SK-N-SH (cell line): ENCODE measurements at regions not wholly inside any gene's neighbourhood (a gene's known extent, or its start where the extent isn't known, plus 50 kb on each side); places are given as distances from the start of the nearest gene placed in this dataset.

Experiments
- CTCF ChIA-PET: fragments of 300-600, 350-600 bp; formaldehyde crosslinking; extraction: SDS; loops from one replicate; lab custom pipeline; 2021; lab: Yijun Ruan, JAX
- POLR2A ChIA-PET: fragments of 350-600 bp; sonication (Branson Sonifier 250); formaldehyde crosslinking; extraction: SDS; loops from one replicate; lab custom pipeline; 2020; ENCODE audit warnings: antibody characterized with exemption, inconsistent platforms; lab: Yijun Ruan, JAX
- DNase-seq: peaks from one replicate; pipeline ENCODE4 v3.0.0; 2012
- H2AFZ ChIP-seq: fragments of 200-600 bp; sonication (generic); 2 replicates; pipeline ENCODE4 v1.8.1; 2016; ENCODE audit warnings: antibody characterized with exemption, mild to moderate bottlenecking, low read depth
- H3F3A ChIP-seq: fragments of 200-600 bp; sonication (generic); replicated peaks from 2 replicates; pipeline ENCODE3; 2016; ENCODE audit warnings: antibody characterized with exemption, mild to moderate bottlenecking; ENCODE audit not compliant: insufficient read depth
- H3K27ac ChIP-seq, 2 experiments: fragments of 200-500 bp in 1 of 2; fragments of 200-600 bp in 1 of 2; sonication (Bioruptor generic) in 1 of 2; sonication (generic), shearing (Covaris generic) in 1 of 2; 2 replicates each; pipeline versions ENCODE4 v1.5.1 to v1.6.1; 2014 to 2016; ENCODE audit warnings: low read depth in 2 of 2, inconsistent platforms in 1 of 2, low read length in 1 of 2, mild to moderate bottlenecking in 1 of 2, mixed read lengths in 1 of 2
- H3K27me3 ChIP-seq: fragments of 200-600 bp; sonication (generic), shearing (Covaris generic); 2 replicates; pipeline ENCODE4 v1.6.1; 2016; ENCODE audit warnings: mixed run types; ENCODE audit not compliant: insufficient read depth
- H3K36me3 ChIP-seq, 2 experiments: fragments of 200-500 bp in 1 of 2; fragments of 200-600 bp in 1 of 2; sonication (Bioruptor generic) in 1 of 2; sonication (generic) in 1 of 2; replicated peaks in 1 of 2; 2 replicates each; pipeline versions ENCODE3 to v1.5.1; 2014 to 2016; ENCODE audit warnings: low read length in 1 of 2, mild to moderate bottlenecking in 1 of 2; ENCODE audit not compliant: insufficient read depth in 2 of 2, control insufficient read depth in 1 of 2
- H3K4me1 ChIP-seq, 2 experiments: fragments of 200-500 bp in 1 of 2; fragments of 200-600 bp in 1 of 2; sonication (Bioruptor generic) in 1 of 2; sonication (generic), shearing (Covaris generic) in 1 of 2; 2 replicates each; pipeline versions ENCODE4 v1.5.1 to v1.6.1; 2014 to 2016; ENCODE audit warnings: low read depth in 1 of 2, low read length in 1 of 2, mixed run types in 1 of 2; ENCODE audit not compliant: insufficient read depth in 2 of 2, control insufficient read depth in 1 of 2
- H3K4me2 ChIP-seq: fragments of 200-600 bp; sonication (generic), shearing (Covaris generic); 2 replicates; pipeline ENCODE4 v1.6.1; 2017; ENCODE audit warnings: mixed run types
- H3K4me3 ChIP-seq, 2 experiments: fragments of 200-500 bp in 1 of 2; fragments of 200-600 bp in 1 of 2; sonication (Bioruptor generic) in 1 of 2; sonication (generic), shearing (Covaris generic) in 1 of 2; 2 replicates each; pipeline versions ENCODE4 v1.5.1 to v1.8.1; 2014 to 2016; ENCODE audit warnings: low read depth in 2 of 2, inconsistent platforms in 1 of 2, low read length in 1 of 2, mild to moderate bottlenecking in 1 of 2, mixed read lengths in 1 of 2, moderate library complexity in 1 of 2
- H3K79me2 ChIP-seq: fragments of 200-600 bp; sonication (generic); 2 replicates; pipeline ENCODE4 v1.8.1; 2017; ENCODE audit warnings: mild to moderate bottlenecking; ENCODE audit not compliant: insufficient read depth
- H3K9ac ChIP-seq: fragments of 200-600 bp; sonication (generic); 2 replicates; pipeline ENCODE4 v1.6.1; 2017; ENCODE audit warnings: mixed run types
- H3K9me2 ChIP-seq: fragments of 200-600 bp; sonication (generic); 2 replicates; pipeline ENCODE4 v1.6.1; 2017; ENCODE audit warnings: mixed run types
- H3K9me3 ChIP-seq: fragments of 200-600 bp; sonication (generic); 2 replicates; pipeline ENCODE4 v1.6.1; 2017; ENCODE audit warnings: mixed run types, mild to moderate bottlenecking, moderate library complexity
- H4K20me1 ChIP-seq: fragments of 200-600 bp; sonication (generic); 2 replicates; pipeline ENCODE4 v1.6.1; 2017; ENCODE audit warnings: mild to moderate bottlenecking, mixed run types; ENCODE audit not compliant: insufficient read depth
- CHD2 ChIP-seq: fragments of 150-350 bp; IDR thresholded peaks from 2 replicates; pipeline ENCODE4 v1.6.1; 2018; ENCODE audit warnings: low read length; ENCODE audit not compliant: partially characterized antibody
- ELF1 ChIP-seq: IDR thresholded peaks from 2 replicates; pipeline ENCODE4 v1.4.0; 2012
- FOXJ3 ChIP-seq: sonication (generic); formaldehyde crosslinking; IDR thresholded peaks from 2 replicates; pipeline ENCODE4 v1.5.1; 2020; ENCODE audit warnings: mild to moderate bottlenecking, missing genetic modification reagents
- IRF3 ChIP-seq: fragments of 150-350 bp; IDR thresholded peaks from 2 replicates; pipeline ENCODE4 v1.6.1; 2016; ENCODE audit warnings: mild to moderate bottlenecking, low read depth, low read length
- MAX ChIP-seq: IDR thresholded peaks from 2 replicates; pipeline ENCODE4 v1.4.0; 2012; ENCODE audit warnings: low read depth
- MEF2A ChIP-seq: IDR thresholded peaks from 2 replicates; pipeline ENCODE4 v1.4.0; 2012; ENCODE audit warnings: low read depth, borderline replicate concordance
- NRF1 ChIP-seq: IDR thresholded peaks from 2 replicates; pipeline ENCODE4 v1.6.1; 2012; ENCODE audit warnings: low read depth, mild to moderate bottlenecking, low read length
- PBX3 ChIP-seq: IDR thresholded peaks from 2 replicates; pipeline ENCODE4; 2012
- REST ChIP-seq: IDR thresholded peaks from 2 replicates; pipeline ENCODE4 v1.6.1; 2012; ENCODE audit warnings: mild to moderate bottlenecking, low read depth, low read length, moderate library complexity
- TAF1 ChIP-seq: IDR thresholded peaks from 2 replicates; pipeline ENCODE4 v1.6.1; 2012; ENCODE audit warnings: low read depth, mild to moderate bottlenecking, low read length, moderate library complexity, borderline replicate concordance
- TCF12 ChIP-seq: IDR thresholded peaks from 2 replicates; pipeline ENCODE4 v1.4.0; 2012
- TEAD4 ChIP-seq: IDR thresholded peaks from 2 replicates; pipeline ENCODE4 v1.4.0; 2012; ENCODE audit warnings: mild to moderate bottlenecking, borderline replicate concordance; ENCODE audit not compliant: insufficient read depth
- USF1 ChIP-seq: IDR thresholded peaks from 2 replicates; pipeline ENCODE4 v1.4.0; 2012; ENCODE audit warnings: low read depth, borderline replicate concordance
- USF2 ChIP-seq: fragments of 150-350 bp; IDR thresholded peaks from 2 replicates; pipeline ENCODE4 v1.6.1; 2017; ENCODE audit warnings: antibody characterized with exemption, low read length, low read depth, borderline replicate concordance
- ZBTB33 ChIP-seq: IDR thresholded peaks from 2 replicates; pipeline ENCODE4 v1.4.0; 2012; ENCODE audit warnings: low read depth, borderline replicate concordance

- Histone ChIP-seq H3K79me2 (no peaks in the 10 kb centered on the region), H2AFZ (no peak overlapping the region), H3K27me3 (no peaks in the 10 kb centered on the region), H3K27ac (no peak overlapping the region), H3F3A (no peaks in the 10 kb centered on the region), H3K4me1 (no peaks in the 10 kb centered on the region), H3K9me2 (no peaks in the 10 kb centered on the region), H3K4me2 (no peak overlapping the region), H3K36me3 (no peaks in the 10 kb centered on the region), H3K9ac (no peak overlapping the region), H3K4me3 (no peak overlapping the region), H4K20me1 (no peaks in the 10 kb centered on the region), H3K9me3 (no peaks in the 10 kb centered on the region)
- no peak for DNase-seq
- TF ChIP-seq ELF1 (no peak), MAX (no peak), ZBTB33 (no peak), NRF1 (no peak), IRF3 (no peak), TEAD4 (no peak), USF1 (no peak), USF2 (no peak)
- ChIA-PET POLR2A (no interaction called here), CTCF (no interaction called here)
Measured at GRCh38 chrX:46295963-46296362, 249.3 kb downstream of the ZNF674 start.

GRCh38 chrX:46294234-46294633 is 251.0 kb downstream of the ZNF674 start:
- no peak overlapping the region for H3K4me2 ChIP-seq
- no peaks in the 10 kb centered on the region for H4K20me1 ChIP-seq
- H2AFZ ChIP-seq: no peak overlapping the region
- no peaks in the 10 kb centered on the region for H3F3A ChIP-seq
- no peaks in the 10 kb centered on the region for H3K9me3 ChIP-seq
- H3K4me3 ChIP-seq: no peak overlapping the region
- no peaks in the 10 kb centered on the region for H3K27me3 ChIP-seq
- POLR2A ChIA-PET: no interaction called here
- H3K9ac ChIP-seq: no peak overlapping the region
- DNase-seq: no peak
- H3K4me1 ChIP-seq: no peaks in the 10 kb centered on the region
- CTCF ChIA-PET: no interaction called here
- no peak overlapping the region for H3K27ac ChIP-seq
- no peaks in the 10 kb centered on the region for H3K9me2 ChIP-seq
- H3K79me2 ChIP-seq: no peaks in the 10 kb centered on the region
- no peaks in the 10 kb centered on the region for H3K36me3 ChIP-seq
- TF ChIP-seq TAF1: no peak
- no peak for TF ChIP-seq FOXJ3 (CRISPR knock-in tag)
- TF ChIP-seq MEF2A: no peak
- no peak for TF ChIP-seq USF1
- peak; percentile 69 for TF ChIP-seq TCF12
- TF ChIP-seq ELF1: no peak
- 0 out of 2 replicates have a peak, but pooled peaks have one; percentile 45 for TF ChIP-seq TEAD4
- TF ChIP-seq REST: no peak
- no peak for TF ChIP-seq CHD2
- TF ChIP-seq PBX3: peak; percentile 64
- no peak for TF ChIP-seq USF2
